K562 (cell line): ENCODE measurements at regions not wholly inside any gene's neighbourhood (a gene's known extent, or its start where the extent isn't known, plus 50 kb on each side); places are given as distances from the start of the nearest gene placed in this dataset.

Source experiments
- ATAC-seq: fragments of 200-7000 bp; cut with Tn5 transposase; 3 replicates; pipeline ENCODE4 v1.9.1; 2020; ENCODE audit warnings: moderate library complexity
- BruUV-seq: library from RNA; stranded (reverse); fragments of 400-500 nt; replicated peaks from 2 replicates; lab custom pipeline; 2021; lab: Mats Ljungman, UMichigan
- CTCF ChIA-PET: fragments of 300-600 bp; formaldehyde crosslinking; extraction: SDS; loops from one replicate; lab custom pipeline; 2021; ENCODE audit warnings: low intra/inter-chr PET ratio; lab: Yijun Ruan, JAX
- POLR2A ChIA-PET: fragments of 300-600, 350-650 bp; sonication (Branson Sonifier 250); formaldehyde crosslinking; extraction: SDS; loops from one replicate; lab custom pipeline; 2021; ENCODE audit warnings: antibody characterized with exemption, inconsistent platforms; lab: Yijun Ruan, JAX
- DNase-seq, 4 experiments: peaks; one replicate each; pipeline versions ENCODE4 v3.0.0 to v3.0.0-alpha.2; 2011 to 2018; ENCODE audit warnings: low spot score in 3 of 4, mixed read lengths in 3 of 4; ENCODE audit errors: extremely low read depth in 1 of 4
- FAIRE-seq: peaks from 2 replicates; lab custom pipeline; 2011; peaks lifted over from hg19 to GRCh38; lab: Jason Lieb, UNC
- H2AFZ ChIP-seq: 2 replicates; pipeline ENCODE4 v1.6.0; 2011; ENCODE audit warnings: low read depth, low read length, control low read depth, inconsistent platforms
- H3K27ac ChIP-seq: fragments of 200-600 bp; 3 replicates; pipeline ENCODE4 v1.8.0; 2011; ENCODE audit warnings: low read depth, mild to moderate bottlenecking, control low read depth, inconsistent platforms, low read length, moderate library complexity, mixed read lengths; ENCODE audit errors: extremely low read depth
- H3K27me3 ChIP-seq, 2 experiments: fragments of 300-600 bp in 1 of 2; 2 replicates in 1 of 2; 3 replicates in 1 of 2; pipeline versions ENCODE4 v1.6.0 to v1.8.0; 2011; ENCODE audit warnings: inconsistent platforms in 2 of 2, low read length in 2 of 2, mild to moderate bottlenecking in 1 of 2, mixed read lengths in 1 of 2, moderate library complexity in 1 of 2; ENCODE audit not compliant: control insufficient read depth in 2 of 2, insufficient read depth in 2 of 2
- H3K36me3 ChIP-seq: fragments of 300-600 bp; 3 replicates; pipeline ENCODE4 v1.8.0; 2011; ENCODE audit warnings: mild to moderate bottlenecking, low read length, inconsistent platforms; ENCODE audit not compliant: control insufficient read depth, insufficient read depth
- H3K4me1 ChIP-seq, 2 experiments: fragments of 200-600 bp in 1 of 2; replicated peaks in 1 of 2; 2 replicates in 1 of 2; 3 replicates in 1 of 2; pipeline versions ENCODE4 v1.5.1 to v1.8.0; 2011; ENCODE audit warnings: inconsistent platforms in 2 of 2, low read length in 2 of 2, mild to moderate bottlenecking in 1 of 2, mixed read lengths in 1 of 2, moderate library complexity in 1 of 2; ENCODE audit not compliant: control insufficient read depth in 2 of 2, insufficient read depth in 2 of 2
- H3K4me2 ChIP-seq: 2 replicates; pipeline ENCODE4 v1.6.1; 2011; ENCODE audit warnings: low read length, control low read depth, inconsistent platforms, mixed read lengths; ENCODE audit not compliant: insufficient read depth
- H3K4me3 ChIP-seq: fragments of 200-600 bp; sonication (generic), shearing (Covaris generic); 2 replicates; pipeline ENCODE4 v1.5.1; 2016; ENCODE audit warnings: control low read depth, inconsistent platforms
- H3K79me2 ChIP-seq: fragments of 200-600 bp; 3 replicates; pipeline ENCODE4 v1.8.0; 2011; ENCODE audit warnings: low read length, inconsistent platforms; ENCODE audit not compliant: control insufficient read depth, insufficient read depth
- H3K9ac ChIP-seq, 2 experiments: 2 replicates each; pipeline versions ENCODE4 v1.6.0 to v1.6.1; 2011; ENCODE audit warnings: low read depth in 2 of 2, low read length in 2 of 2, control low read depth in 1 of 2, inconsistent platforms in 1 of 2, mild to moderate bottlenecking in 1 of 2, mixed read lengths in 1 of 2; ENCODE audit not compliant: insufficient read depth in 1 of 2
- H3K9me1 ChIP-seq: one replicate; pipeline ENCODE4 v1.6.0; 2011; ENCODE audit warnings: inconsistent platforms, mild to moderate bottlenecking, low read length, moderate library complexity; ENCODE audit not compliant: control insufficient read depth, insufficient read depth
- H3K9me3 ChIP-seq: replicated peaks from 2 replicates; pipeline ENCODE4 v1.5.1; 2011; ENCODE audit warnings: low read depth, low read length, inconsistent platforms; ENCODE audit not compliant: control insufficient read depth, insufficient read depth
- H4K20me1 ChIP-seq: replicated peaks from 2 replicates; pipeline ENCODE4 v1.6.1; 2011; ENCODE audit warnings: low read length, inconsistent platforms, mixed read lengths; ENCODE audit not compliant: control insufficient read depth, insufficient read depth
- ARID3B ChIP-seq: fragments of 250-450 bp; sonication (Bioruptor Pico); IDR thresholded peaks from 2 replicates; pipeline ENCODE4 v1.4.0; 2020; ENCODE audit warnings: borderline replicate concordance
- BHLHE40 ChIP-seq: IDR thresholded peaks from 2 replicates; pipeline ENCODE4 v1.6.1; 2011; ENCODE audit warnings: low read length, improper control_type of control experiment
- C11orf30 ChIP-seq: fragments of 450-650 bp; IDR thresholded peaks from 2 replicates; pipeline ENCODE4 v1.6.1; 2016; ENCODE audit warnings: low read depth, mild to moderate bottlenecking
- CTCF ChIP-seq, 3 experiments: IDR thresholded peaks in 2 of 3; conservative IDR thresholded peaks in 1 of 3; 2 replicates each; pipeline ENCODE4 v1.5.1; 2011 to 2012; ENCODE audit warnings: low read length in 3 of 3, mild to moderate bottlenecking in 3 of 3, control low read depth in 2 of 3, improper control_type of control experiment in 1 of 3, inconsistent platforms in 1 of 3, low read depth in 1 of 3, mixed read lengths in 1 of 3, moderate library complexity in 1 of 3; ENCODE audit not compliant: insufficient read depth in 2 of 3
- PTBP1 ChIP-seq: fragments of 200-400 bp; formaldehyde crosslinking; IDR thresholded peaks from 2 replicates; pipeline ENCODE4 v1.6.1; 2017; ENCODE audit warnings: low read depth, low read length
- SMAD3 ChIP-seq: fragments of 450-650 bp; formaldehyde crosslinking; conservative IDR thresholded peaks from 2 replicates; pipeline ENCODE4 v1.4.0; 2020; ENCODE audit warnings: mild to moderate bottlenecking
- SMARCB1 ChIP-seq: IDR thresholded peaks from 2 replicates; pipeline ENCODE4 v1.6.1; 2011; ENCODE audit warnings: improper control_type of control experiment, low read depth; ENCODE audit not compliant: insufficient read length
- SNAPC5 ChIP-seq: fragments of 250-450 bp; sonication (Bioruptor Pico); IDR thresholded peaks from 2 replicates; pipeline ENCODE4 v1.8.0; 2021; ENCODE audit warnings: moderate library complexity, mild to moderate bottlenecking, inconsistent platforms
- ZBTB17 ChIP-seq: fragments of 450-650 bp; formaldehyde crosslinking; IDR thresholded peaks from 2 replicates; pipeline ENCODE4 v1.4.0; 2020; ENCODE audit warnings: mild to moderate bottlenecking
- ZBTB49 ChIP-seq: sonication (generic); formaldehyde crosslinking; IDR thresholded peaks from 2 replicates; pipeline ENCODE4 v1.8.0; 2022; ENCODE audit warnings: missing genetic modification reagents, mild to moderate bottlenecking, borderline replicate concordance
- ZNF316 ChIP-seq: fragments of 450-650 bp; IDR thresholded peaks from 2 replicates; pipeline ENCODE4 v1.6.1; 2016
- WGBS: fragments of 100-300 bp; shearing (Covaris generic); methylation state at CpG from one replicate; pipeline ENCODE4 v1.1.6; 2016; ENCODE audit warnings: low coverage, mixed read lengths; ENCODE audit not compliant: insufficient coverage; ENCODE audit errors: missing lambda C conversion rate; 5-methylcytosine and 5-hydroxymethylcytosine counted together
- in situ Hi-C: fragments of 300-500 bp; cut with MboI; formaldehyde crosslinking; loops from 4 replicates; pipeline ENCODE4 v1.15.0; 2018; ENCODE audit warnings: inconsistent platforms, mixed read lengths
- intact Hi-C: fragments of 100-400 bp; cut with micrococcal nuclease; formaldehyde crosslinking; loops from 2 replicates; pipeline ENCODE4 v1.14.2; 2022

- no TSS peak for BruUV-seq
- in situ Hi-C loops, result no loop called here
Observed at GRCh38 chr3:8824238-8824637, 54.8 kb upstream of the OXTR start.

More at GRCh38 chr3:8824238-8824637, 54.8 kb upstream of the OXTR start:
- Histone ChIP-seq H2AFZ (no peak overlapping the region), H3K4me2 (no peak overlapping the region), H3K79me2 (no peaks in the 10 kb centered on the region), H4K20me1 (no peaks in the 10 kb centered on the region), H3K9ac (no peak overlapping the region), H3K9me1 (no peaks in the 10 kb centered on the region), H3K9me3 (no peaks in the 10 kb centered on the region), H3K4me1 (no peaks in the 10 kb centered on the region), H3K27me3 (no peaks in the 10 kb centered on the region), H3K36me3 (no peaks in the 10 kb centered on the region), H3K4me3 (no peak overlapping the region), H3K27ac (no peak overlapping the region)
- ChIA-PET CTCF (no interaction called here), POLR2A (interaction anchor here (0.6 kb wide), 1 partner anchor 564 kb away, joined by 3 read pairs; no protein-coding TSS in a partner anchor)
- no peak for FAIRE-seq
- TF ChIP-seq SNAPC5 (no peak), ZBTB17 (no peak), ARID3B (CRISPR knock-in tag) (no peak), BHLHE40 (no peak), ZBTB49 (CRISPR knock-in tag) (no peak), PTBP1 (no peak), CTCF (IDR thresholded peaks at IDR 0.05 in 2 of 3, conservative IDR thresholded peaks at IDR 0.05 in 1 of 3; ENCODE audit: insufficient read depth in 2 of 3, low read depth in 1 of 3, low read length in 3 of 3) (no peak), SMARCB1 (no peak), SMAD3 (CRISPR knock-in tag) (no peak), C11orf30 (peak; percentile 35; the same call in 1 of the 2 replicates), ZNF316 (peak; percentile 52; the same call in 1 of the 2 replicates)
- no peak for ATAC-seq
- no peak for DNase-seq
- intact Hi-C loops, result no loop called here
- 5% methylated on average over 1 of the region's 1 CpG for WGBS
